KMS-11 (cell line): ENCODE measurements at regions not wholly inside any gene's neighbourhood (a gene's known extent, or its start where the extent isn't known, plus 50 kb on each side); places are given as distances from the start of the nearest gene placed in this dataset.

Experiments
- H2AFZ ChIP-seq: fragments of 200-600 bp; sonication (generic); 2 replicates; pipeline ENCODE4 v1.6.1; 2016; ENCODE audit warnings: antibody characterized with exemption, mixed run types, low read depth
- H3K27ac ChIP-seq: fragments of 200-600 bp; sonication (generic); 2 replicates; pipeline ENCODE4 v1.6.1; 2016; ENCODE audit warnings: mild to moderate bottlenecking, mixed run types
- H3K27me3 ChIP-seq: fragments of 200-600 bp; sonication (generic); 2 replicates; pipeline ENCODE4 v1.6.1; 2017; ENCODE audit warnings: mild to moderate bottlenecking, low read depth, mixed run types, moderate library complexity; ENCODE audit not compliant: insufficient read depth
- H3K36me3 ChIP-seq: fragments of 200-600 bp; sonication (generic); 2 replicates; pipeline ENCODE4 v1.6.1; 2017; ENCODE audit warnings: mild to moderate bottlenecking, mixed run types; ENCODE audit not compliant: insufficient read depth
- H3K4me1 ChIP-seq: fragments of 200-600 bp; sonication (generic); 2 replicates; pipeline ENCODE4 v1.6.1; 2016; ENCODE audit warnings: mild to moderate bottlenecking, low read depth, mixed run types; ENCODE audit not compliant: poor library complexity, severe bottlenecking
- H3K4me2 ChIP-seq: fragments of 200-600 bp; sonication (generic); 2 replicates; pipeline ENCODE4 v1.7.0; 2016; ENCODE audit warnings: mild to moderate bottlenecking, mixed run types
- H3K4me3 ChIP-seq: fragments of 200-600 bp; sonication (generic); IDR thresholded peaks from 2 replicates; pipeline ENCODE4 v1.6.1; 2017; ENCODE audit warnings: low read depth, low read length, mixed read lengths; ENCODE audit not compliant: insufficient read depth
- H3K79me2 ChIP-seq: fragments of 200-600 bp; sonication (generic); 2 replicates; pipeline ENCODE4 v1.6.1; 2016; ENCODE audit warnings: low read depth, mixed run types; ENCODE audit not compliant: insufficient read depth
- H3K9ac ChIP-seq: fragments of 200-600 bp; sonication (generic); 2 replicates; pipeline ENCODE4 v1.6.1; 2016; ENCODE audit warnings: mild to moderate bottlenecking, mixed run types
- H4K20me1 ChIP-seq: fragments of 200-600 bp; sonication (generic); 2 replicates; pipeline ENCODE4 v1.6.1; 2016; ENCODE audit warnings: mild to moderate bottlenecking, mixed run types; ENCODE audit not compliant: insufficient read depth
- TF ChIP-seq, protein P1 (sequence below): fragments of 200-600 bp; sonication (generic); conservative IDR thresholded peaks from 2 replicates; pipeline ENCODE4 v1.6.1; 2017; ENCODE audit warnings: low read depth, mild to moderate bottlenecking, antibody characterized with exemption, low read length, moderate library complexity, mixed read lengths

GRCh38 chr14:39726563-39726962 is 294.3 kb upstream of the FBXO33 start:
- TF ChIP-seq, protein P1, sequence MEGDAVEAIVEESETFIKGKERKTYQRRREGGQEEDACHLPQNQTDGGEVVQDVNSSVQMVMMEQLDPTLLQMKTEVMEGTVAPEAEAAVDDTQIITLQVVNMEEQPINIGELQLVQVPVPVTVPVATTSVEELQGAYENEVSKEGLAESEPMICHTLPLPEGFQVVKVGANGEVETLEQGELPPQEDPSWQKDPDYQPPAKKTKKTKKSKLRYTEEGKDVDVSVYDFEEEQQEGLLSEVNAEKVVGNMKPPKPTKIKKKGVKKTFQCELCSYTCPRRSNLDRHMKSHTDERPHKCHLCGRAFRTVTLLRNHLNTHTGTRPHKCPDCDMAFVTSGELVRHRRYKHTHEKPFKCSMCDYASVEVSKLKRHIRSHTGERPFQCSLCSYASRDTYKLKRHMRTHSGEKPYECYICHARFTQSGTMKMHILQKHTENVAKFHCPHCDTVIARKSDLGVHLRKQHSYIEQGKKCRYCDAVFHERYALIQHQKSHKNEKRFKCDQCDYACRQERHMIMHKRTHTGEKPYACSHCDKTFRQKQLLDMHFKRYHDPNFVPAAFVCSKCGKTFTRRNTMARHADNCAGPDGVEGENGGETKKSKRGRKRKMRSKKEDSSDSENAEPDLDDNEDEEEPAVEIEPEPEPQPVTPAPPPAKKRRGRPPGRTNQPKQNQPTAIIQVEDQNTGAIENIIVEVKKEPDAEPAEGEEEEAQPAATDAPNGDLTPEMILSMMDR, result no peak
- no peak overlapping the region for H3K4me2 ChIP-seq
- no peak overlapping the region for H3K9ac ChIP-seq

DNA sequence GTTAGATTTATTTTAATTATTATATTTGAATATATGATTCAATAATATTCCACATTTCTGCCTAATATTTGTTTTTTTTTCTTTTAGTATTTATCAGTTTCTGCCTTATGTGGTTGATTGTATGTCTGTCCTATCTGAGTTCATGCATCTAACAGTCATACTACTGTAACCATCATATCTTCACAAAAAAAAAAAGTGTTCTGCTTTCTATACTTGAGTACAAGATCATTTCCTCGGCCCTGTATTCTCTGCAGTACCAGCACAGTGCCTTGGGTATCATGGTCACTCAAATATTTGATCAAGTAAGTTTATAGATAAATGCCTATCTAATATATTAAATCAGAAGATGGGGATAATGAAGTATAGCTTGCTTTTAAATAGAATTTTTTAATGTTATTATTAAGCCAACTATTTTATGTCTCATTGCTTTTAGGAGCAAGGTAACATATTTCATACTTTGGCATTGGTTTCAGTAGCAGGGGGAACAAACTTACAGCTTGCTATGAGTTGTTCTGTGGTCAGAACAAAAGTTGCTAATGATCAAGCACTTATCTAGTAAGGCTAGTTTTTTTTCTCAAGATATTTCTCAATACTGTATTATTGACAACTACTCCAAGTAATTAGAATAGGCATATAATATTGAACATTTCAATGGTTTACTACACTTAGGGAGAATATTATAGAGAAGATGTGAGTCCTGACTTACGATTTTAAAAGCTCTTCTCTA is 290.5 kb upstream of the FBXO33 start:
- H3K79me2 ChIP-seq, result no peaks in the 10 kb centered on the region
- TF ChIP-seq, protein P1, result no peak
- H3K9ac ChIP-seq, result no peak overlapping the region
- H3K36me3 ChIP-seq, result no peaks in the 10 kb centered on the region
- no peak overlapping the region for H3K27ac ChIP-seq
- no peak overlapping the region for H3K4me3 ChIP-seq
- H3K27me3 ChIP-seq, result no peaks in the 10 kb centered on the region
- no peak overlapping the region for H3K4me2 ChIP-seq
- H4K20me1 ChIP-seq, result no peaks in the 10 kb centered on the region
- H3K4me1 ChIP-seq, result no peaks in the 10 kb centered on the region
- no peak overlapping the region for H2AFZ ChIP-seq

More at GRCh38 chr14:39726563-39726962, 294.3 kb upstream of the FBXO33 start:
- Histone ChIP-seq H3K4me3 (no peak overlapping the region), H3K27ac (no peak overlapping the region), H3K4me1 (no peaks in the 10 kb centered on the region), H3K36me3 (no peaks in the 10 kb centered on the region), H3K79me2 (no peaks in the 10 kb centered on the region), H4K20me1 (no peaks in the 10 kb centered on the region), H2AFZ (no peak overlapping the region), H3K27me3 (no peaks in the 10 kb centered on the region)

- H3K4me3 ChIP-seq, result no peak overlapping the region
- TF ChIP-seq, protein P1, result no peak
These were observed 284.8 kb upstream of the FBXO33 start for GRCh38 chr14:39716987-39717570.

DNA sequence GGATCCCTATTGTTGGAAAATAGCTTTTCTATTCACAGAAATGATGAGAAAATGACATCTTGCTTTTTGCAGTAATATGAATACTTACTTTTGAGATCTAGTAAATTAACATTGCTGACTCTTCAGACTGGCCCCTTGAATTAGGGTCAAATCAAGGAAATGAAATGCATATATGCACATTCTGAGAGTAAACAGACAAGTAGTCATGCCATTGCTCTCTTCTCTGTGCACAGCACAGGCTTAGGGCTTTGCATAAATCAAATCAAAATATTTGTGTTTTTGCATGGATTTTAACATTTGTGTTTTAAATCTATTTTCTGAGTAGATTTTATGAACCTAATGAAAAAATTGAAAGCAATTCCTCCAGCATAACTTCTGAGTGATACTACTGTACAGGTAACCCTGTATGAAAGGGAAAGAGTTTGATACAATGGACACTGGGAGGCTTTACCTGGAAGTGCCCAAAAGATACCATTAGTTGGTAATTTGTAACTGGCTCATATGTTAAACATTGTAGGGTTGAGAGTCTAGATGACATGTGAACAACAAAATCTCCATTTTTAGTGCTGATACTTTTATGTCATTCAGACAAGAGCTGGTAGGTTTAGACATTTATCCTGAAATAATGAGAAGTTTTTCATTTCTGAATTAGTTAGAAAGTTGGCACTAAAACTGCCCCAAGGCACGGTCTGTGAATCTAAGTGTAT is 280.2 kb upstream of the FBXO33 start:
- no peaks in the 10 kb centered on the region for H3K27me3 ChIP-seq
- no peak overlapping the region for H3K27ac ChIP-seq
- TF ChIP-seq, protein P1, result no peak
- H4K20me1 ChIP-seq, result no peaks in the 10 kb centered on the region
- H3K36me3 ChIP-seq, result no peaks in the 10 kb centered on the region
- no peaks in the 10 kb centered on the region for H3K4me1 ChIP-seq
- H3K4me3 ChIP-seq, result no peak overlapping the region
- H2AFZ ChIP-seq, result no peak overlapping the region
- H3K79me2 ChIP-seq, result no peaks in the 10 kb centered on the region
- no peak overlapping the region for H3K4me2 ChIP-seq
- H3K9ac ChIP-seq, result no peak overlapping the region

More at GRCh38 chr14:39716987-39717570, 284.8 kb upstream of the FBXO33 start:
- no peak overlapping the region for H3K27ac ChIP-seq
- no peaks in the 10 kb centered on the region for H3K27me3 ChIP-seq
- no peaks in the 10 kb centered on the region for H3K4me1 ChIP-seq
- H2AFZ ChIP-seq, result no peak overlapping the region
- no peaks in the 10 kb centered on the region for H3K79me2 ChIP-seq
- no peaks in the 10 kb centered on the region for H3K36me3 ChIP-seq
- no peaks in the 10 kb centered on the region for H4K20me1 ChIP-seq
- H3K4me2 ChIP-seq, result no peak overlapping the region
- no peak overlapping the region for H3K9ac ChIP-seq
